WTC11 (cell line): ENCODE measurements at regions not wholly inside any gene's neighbourhood (a gene's known extent, or its start where the extent isn't known, plus 50 kb on each side); places are given as distances from the start of the nearest gene placed in this dataset.
"Not testable (repeated sequence)": the region's sequence is repeated elsewhere in the genome, so short reads cannot be mapped to it uniquely, and the experiment has no call there.

ENCODE experiments used
- ATAC-seq: fragments of 200-7000 bp; cut with Tn5 transposase; 2 replicates; pipeline ENCODE4 v1.10.0; 2021; ENCODE audit warnings: mild to moderate bottlenecking, moderate library complexity
- CTCF ChIA-PET: fragments of 300-600 bp; sonication (Branson Sonifier 250); formaldehyde crosslinking; loops from one replicate; lab custom pipeline; 2021; ENCODE audit warnings: antibody characterized with exemption; lab: Charles Lee
- POLR2A ChIA-PET: fragments of 350-600 bp; sonication (Branson Sonifier 250); formaldehyde crosslinking; loops from one replicate; lab custom pipeline; 2021; ENCODE audit warnings: antibody characterized with exemption; lab: Charles Lee
- DNase-seq: peaks from one replicate; pipeline ENCODE4 v3.0.0; 2021; ENCODE audit warnings: low spot score
- H3K27ac Mint-ChIP-seq: 2 replicates; pipeline ENCODE4 v1.8.0; 2021; ENCODE audit warnings: mixed read lengths
- H3K27me3 Mint-ChIP-seq: 2 replicates; pipeline ENCODE4 v1.8.0; 2021; ENCODE audit warnings: low read depth, mild to moderate bottlenecking, moderate library complexity, mixed read lengths
- H3K36me3 Mint-ChIP-seq: 2 replicates; pipeline ENCODE4 v1.8.0; 2021; ENCODE audit warnings: mixed read lengths
- H3K4me1 Mint-ChIP-seq: 2 replicates; pipeline ENCODE4 v1.8.0; 2022; ENCODE audit warnings: mixed read lengths
- H3K4me3 Mint-ChIP-seq: 2 replicates; pipeline ENCODE4 v1.8.0; 2021; ENCODE audit warnings: mild to moderate bottlenecking, moderate library complexity, mixed read lengths
- H3K9me3 Mint-ChIP-seq: 2 replicates; pipeline ENCODE4 v1.8.0; 2021; ENCODE audit warnings: mixed read lengths
- EMX1 ChIP-seq: fragments of 250-450 bp; sonication (Bioruptor Pico); IDR thresholded peaks from 2 replicates; pipeline ENCODE4 v1.8.0; 2021; ENCODE audit warnings: mild to moderate bottlenecking
- FOXJ3 ChIP-seq: sonication (generic); formaldehyde crosslinking; IDR thresholded peaks from 2 replicates; pipeline ENCODE4 v1.9.0; 2021; ENCODE audit warnings: missing genetic modification reagents, mild to moderate bottlenecking, borderline replicate concordance
- FOXP1 ChIP-seq: sonication (generic); formaldehyde crosslinking; IDR thresholded peaks from 2 replicates; pipeline ENCODE4 v1.8.0; 2022; ENCODE audit warnings: missing genetic modification reagents, mild to moderate bottlenecking, moderate library complexity, borderline replicate concordance
- GRHL2 ChIP-seq: fragments of 250-450 bp; sonication (Bioruptor Pico); IDR thresholded peaks from 2 replicates; pipeline ENCODE4 v1.8.0; 2022; ENCODE audit warnings: mild to moderate bottlenecking, moderate library complexity; ENCODE audit not compliant: insufficient replicate concordance, severe bottlenecking
- MXD4 ChIP-seq: fragments of 250-450 bp; sonication (Bioruptor Pico); IDR thresholded peaks from 2 replicates; pipeline ENCODE4 v1.8.0; 2021; ENCODE audit warnings: mild to moderate bottlenecking, moderate library complexity, borderline replicate concordance
- MYBL2 ChIP-seq: sonication (generic); formaldehyde crosslinking; IDR thresholded peaks from 2 replicates; pipeline ENCODE4 v1.8.1; 2023; ENCODE audit warnings: mild to moderate bottlenecking, moderate library complexity, missing genetic modification reagents
- NFYB ChIP-seq: sonication (generic); formaldehyde crosslinking; conservative IDR thresholded peaks from 2 replicates; pipeline ENCODE4 v1.8.0; 2022; ENCODE audit warnings: low read depth, missing genetic modification reagents
- ZNF396 ChIP-seq: fragments of 250-450 bp; sonication (Bioruptor Pico); IDR thresholded peaks from 2 replicates; pipeline ENCODE4 v1.8.0; 2021; ENCODE audit warnings: mild to moderate bottlenecking, moderate library complexity, borderline replicate concordance
- ZNF671 ChIP-seq: fragments of 250-450 bp; sonication (Bioruptor Pico); IDR thresholded peaks from 2 replicates; pipeline ENCODE4 v1.8.0; 2021; ENCODE audit warnings: mild to moderate bottlenecking
- TF ChIP-seq, protein P1 (sequence below): sonication (generic); formaldehyde crosslinking; IDR thresholded peaks from 2 replicates; pipeline ENCODE4 v1.8.1; 2022; ENCODE audit warnings: mild to moderate bottlenecking, missing genetic modification reagents, moderate library complexity, borderline replicate concordance
- TF ChIP-seq, protein P2 (sequence below): sonication (generic); formaldehyde crosslinking; IDR thresholded peaks from 2 replicates; pipeline ENCODE4 v1.8.1; 2022; ENCODE audit warnings: low read depth, missing genetic modification reagents, borderline replicate concordance
- TF ChIP-seq, protein P3 (sequence below): sonication (generic); formaldehyde crosslinking; IDR thresholded peaks from 2 replicates; pipeline ENCODE4 v1.8.0; 2022; ENCODE audit warnings: missing genetic modification reagents
- TF ChIP-seq, protein P4 (sequence below): fragments of 250-450 bp; sonication (Bioruptor Pico); IDR thresholded peaks from 2 replicates; pipeline ENCODE4 v1.9.0; 2021; ENCODE audit warnings: mild to moderate bottlenecking

DNA sequence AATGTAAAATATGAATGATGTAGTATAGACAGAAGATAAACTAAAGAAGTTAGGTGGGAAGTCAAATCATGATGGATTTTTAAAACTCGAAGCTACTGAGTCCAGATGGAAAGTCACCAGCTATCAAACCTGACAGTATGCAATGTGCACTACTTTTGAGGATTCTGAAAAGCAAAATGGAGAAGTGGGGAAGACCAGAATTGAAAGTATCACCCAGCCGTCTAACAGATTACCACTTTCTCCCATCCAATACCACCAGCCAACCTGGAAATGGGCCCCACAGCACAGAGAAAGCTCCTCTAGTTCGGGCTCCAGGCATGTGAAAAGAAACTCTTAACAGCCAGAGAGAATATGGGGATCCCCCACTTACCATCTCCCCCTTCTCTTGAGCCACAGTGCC lies 67.9 kb upstream of the SRRM3 start (continued):
- TF ChIP-seq FOXP1 (CRISPR knock-in tag) (no peak), NFYB (CRISPR knock-in tag) (no peak), FOXJ3 (CRISPR knock-in tag) (no peak), MYBL2 (CRISPR knock-in tag) (no peak), EMX1 (CRISPR knock-in tag) (no peak)
- TF ChIP-seq, protein P1, sequence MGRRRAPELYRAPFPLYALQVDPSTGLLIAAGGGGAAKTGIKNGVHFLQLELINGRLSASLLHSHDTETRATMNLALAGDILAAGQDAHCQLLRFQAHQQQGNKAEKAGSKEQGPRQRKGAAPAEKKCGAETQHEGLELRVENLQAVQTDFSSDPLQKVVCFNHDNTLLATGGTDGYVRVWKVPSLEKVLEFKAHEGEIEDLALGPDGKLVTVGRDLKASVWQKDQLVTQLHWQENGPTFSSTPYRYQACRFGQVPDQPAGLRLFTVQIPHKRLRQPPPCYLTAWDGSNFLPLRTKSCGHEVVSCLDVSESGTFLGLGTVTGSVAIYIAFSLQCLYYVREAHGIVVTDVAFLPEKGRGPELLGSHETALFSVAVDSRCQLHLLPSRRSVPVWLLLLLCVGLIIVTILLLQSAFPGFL = no peak
- TF ChIP-seq, protein P2, sequence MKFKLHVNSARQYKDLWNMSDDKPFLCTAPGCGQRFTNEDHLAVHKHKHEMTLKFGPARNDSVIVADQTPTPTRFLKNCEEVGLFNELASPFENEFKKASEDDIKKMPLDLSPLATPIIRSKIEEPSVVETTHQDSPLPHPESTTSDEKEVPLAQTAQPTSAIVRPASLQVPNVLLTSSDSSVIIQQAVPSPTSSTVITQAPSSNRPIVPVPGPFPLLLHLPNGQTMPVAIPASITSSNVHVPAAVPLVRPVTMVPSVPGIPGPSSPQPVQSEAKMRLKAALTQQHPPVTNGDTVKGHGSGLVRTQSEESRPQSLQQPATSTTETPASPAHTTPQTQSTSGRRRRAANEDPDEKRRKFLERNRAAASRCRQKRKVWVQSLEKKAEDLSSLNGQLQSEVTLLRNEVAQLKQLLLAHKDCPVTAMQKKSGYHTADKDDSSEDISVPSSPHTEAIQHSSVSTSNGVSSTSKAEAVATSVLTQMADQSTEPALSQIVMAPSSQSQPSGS (CRISPR knock-in tag) = no peak
- TF ChIP-seq, protein P3, sequence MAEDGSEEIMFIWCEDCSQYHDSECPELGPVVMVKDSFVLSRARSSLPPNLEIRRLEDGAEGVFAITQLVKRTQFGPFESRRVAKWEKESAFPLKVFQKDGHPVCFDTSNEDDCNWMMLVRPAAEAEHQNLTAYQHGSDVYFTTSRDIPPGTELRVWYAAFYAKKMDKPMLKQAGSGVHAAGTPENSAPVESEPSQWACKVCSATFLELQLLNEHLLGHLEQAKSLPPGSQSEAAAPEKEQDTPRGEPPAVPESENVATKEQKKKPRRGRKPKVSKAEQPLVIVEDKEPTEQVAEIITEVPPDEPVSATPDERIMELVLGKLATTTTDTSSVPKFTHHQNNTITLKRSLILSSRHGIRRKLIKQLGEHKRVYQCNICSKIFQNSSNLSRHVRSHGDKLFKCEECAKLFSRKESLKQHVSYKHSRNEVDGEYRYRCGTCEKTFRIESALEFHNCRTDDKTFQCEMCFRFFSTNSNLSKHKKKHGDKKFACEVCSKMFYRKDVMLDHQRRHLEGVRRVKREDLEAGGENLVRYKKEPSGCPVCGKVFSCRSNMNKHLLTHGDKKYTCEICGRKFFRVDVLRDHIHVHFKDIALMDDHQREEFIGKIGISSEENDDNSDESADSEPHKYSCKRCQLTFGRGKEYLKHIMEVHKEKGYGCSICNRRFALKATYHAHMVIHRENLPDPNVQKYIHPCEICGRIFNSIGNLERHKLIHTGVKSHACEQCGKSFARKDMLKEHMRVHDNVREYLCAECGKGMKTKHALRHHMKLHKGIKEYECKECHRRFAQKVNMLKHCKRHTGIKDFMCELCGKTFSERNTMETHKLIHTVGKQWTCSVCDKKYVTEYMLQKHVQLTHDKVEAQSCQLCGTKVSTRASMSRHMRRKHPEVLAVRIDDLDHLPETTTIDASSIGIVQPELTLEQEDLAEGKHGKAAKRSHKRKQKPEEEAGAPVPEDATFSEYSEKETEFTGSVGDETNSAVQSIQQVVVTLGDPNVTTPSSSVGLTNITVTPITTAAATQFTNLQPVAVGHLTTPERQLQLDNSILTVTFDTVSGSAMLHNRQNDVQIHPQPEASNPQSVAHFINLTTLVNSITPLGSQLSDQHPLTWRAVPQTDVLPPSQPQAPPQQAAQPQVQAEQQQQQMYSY = no peak

DNA sequence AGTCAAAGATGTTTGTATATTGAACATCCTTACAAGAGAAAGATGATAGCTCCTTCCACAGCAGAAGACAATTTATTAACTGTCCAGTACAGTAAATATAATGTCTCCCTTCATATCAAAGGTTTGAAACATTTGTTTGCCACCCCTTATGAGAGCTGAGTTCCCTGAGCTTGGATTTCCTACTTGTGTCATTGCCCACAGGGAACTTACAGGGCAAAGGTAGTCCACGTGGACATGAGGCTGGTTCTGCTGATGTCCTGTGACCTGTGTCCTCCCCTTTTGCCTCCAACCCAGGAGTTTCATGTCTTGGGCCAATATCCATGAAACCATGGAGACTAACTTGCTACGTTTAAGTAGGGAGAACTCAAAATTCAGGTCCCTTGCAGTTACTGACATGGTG lies 66.4 kb upstream of the SRRM3 start:
- CTCF ChIA-PET = not testable (repeated sequence)

DNA sequence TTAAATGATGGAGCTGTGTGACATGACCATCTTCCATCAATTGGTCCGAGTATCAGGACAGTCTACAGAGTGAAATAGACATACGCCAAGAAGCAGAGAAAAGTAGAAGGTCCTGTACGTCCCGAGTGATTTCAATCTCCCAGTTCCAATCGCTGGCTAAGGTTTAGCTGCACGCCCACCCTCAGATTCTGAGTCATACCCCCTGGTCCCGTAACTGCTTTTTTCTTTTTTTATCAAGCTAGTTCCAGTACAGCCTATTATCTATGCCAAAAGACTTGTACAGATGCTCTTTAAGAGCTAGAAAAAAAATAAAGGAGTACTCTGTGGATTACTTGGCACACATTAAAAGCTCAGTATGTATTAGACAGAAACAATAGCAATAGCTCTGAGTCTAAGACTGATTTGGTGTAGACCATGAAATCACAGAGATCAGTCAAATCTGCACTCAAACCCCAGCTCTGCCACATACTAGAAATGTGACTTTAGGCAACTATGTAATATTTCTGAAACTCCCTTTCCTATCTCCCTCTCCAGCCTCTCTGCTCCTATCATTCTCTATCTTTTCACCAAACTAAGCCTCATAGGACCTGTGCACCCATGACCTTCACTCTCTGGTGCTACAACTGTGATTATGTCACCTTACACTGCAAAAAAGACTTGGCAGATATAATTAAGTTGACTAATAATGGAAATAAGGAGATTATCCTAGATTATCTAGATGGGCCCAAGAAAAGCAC lies 63.0 kb upstream of the SRRM3 start:
- DNase-seq, H3K4me1 Mint-ChIP-seq, CTCF ChIA-PET, H3K4me3 Mint-ChIP-seq, H3K27me3 Mint-ChIP-seq, H3K27ac Mint-ChIP-seq, H3K36me3 Mint-ChIP-seq, ATAC-seq, H3K9me3 Mint-ChIP-seq, POLR2A ChIA-PET: not testable (repeated sequence)

More for the DNA sequence above, 66.4 kb upstream of the SRRM3 start:
- DNase-seq, ATAC-seq, H3K4me3 Mint-ChIP-seq, H3K9me3 Mint-ChIP-seq, H3K27me3 Mint-ChIP-seq, H3K4me1 Mint-ChIP-seq, H3K27ac Mint-ChIP-seq, H3K36me3 Mint-ChIP-seq: not testable (repeated sequence)
- POLR2A ChIA-PET = interaction anchor here (0.6 kb wide), 1 partner anchor 222 kb away, joined by 3 read pairs; no protein-coding TSS in a partner anchor

GRCh38 chr7:76139670-76140069 lies 62.0 kb upstream of the SRRM3 start:
- Mint-ChIP-seq H3K27ac (no peak overlapping the region), H3K9me3 (peaks cover 6% of the 10 kb centered on the region; the same call in 1 of the 2 replicates), H3K4me3 (no peak overlapping the region), H3K4me1 (no peaks in the 10 kb centered on the region), H3K36me3 (no peaks in the 10 kb centered on the region), H3K27me3 (no peaks in the 10 kb centered on the region)
- no peak for DNase-seq
- ATAC-seq = no peak
- TF ChIP-seq MXD4 (CRISPR knock-in tag) = no peak
- no peak for TF ChIP-seq ZNF671
- no peak for TF ChIP-seq FOXJ3 (CRISPR knock-in tag)
- TF ChIP-seq ZNF396 (CRISPR knock-in tag) = no peak
- TF ChIP-seq, protein P4, sequence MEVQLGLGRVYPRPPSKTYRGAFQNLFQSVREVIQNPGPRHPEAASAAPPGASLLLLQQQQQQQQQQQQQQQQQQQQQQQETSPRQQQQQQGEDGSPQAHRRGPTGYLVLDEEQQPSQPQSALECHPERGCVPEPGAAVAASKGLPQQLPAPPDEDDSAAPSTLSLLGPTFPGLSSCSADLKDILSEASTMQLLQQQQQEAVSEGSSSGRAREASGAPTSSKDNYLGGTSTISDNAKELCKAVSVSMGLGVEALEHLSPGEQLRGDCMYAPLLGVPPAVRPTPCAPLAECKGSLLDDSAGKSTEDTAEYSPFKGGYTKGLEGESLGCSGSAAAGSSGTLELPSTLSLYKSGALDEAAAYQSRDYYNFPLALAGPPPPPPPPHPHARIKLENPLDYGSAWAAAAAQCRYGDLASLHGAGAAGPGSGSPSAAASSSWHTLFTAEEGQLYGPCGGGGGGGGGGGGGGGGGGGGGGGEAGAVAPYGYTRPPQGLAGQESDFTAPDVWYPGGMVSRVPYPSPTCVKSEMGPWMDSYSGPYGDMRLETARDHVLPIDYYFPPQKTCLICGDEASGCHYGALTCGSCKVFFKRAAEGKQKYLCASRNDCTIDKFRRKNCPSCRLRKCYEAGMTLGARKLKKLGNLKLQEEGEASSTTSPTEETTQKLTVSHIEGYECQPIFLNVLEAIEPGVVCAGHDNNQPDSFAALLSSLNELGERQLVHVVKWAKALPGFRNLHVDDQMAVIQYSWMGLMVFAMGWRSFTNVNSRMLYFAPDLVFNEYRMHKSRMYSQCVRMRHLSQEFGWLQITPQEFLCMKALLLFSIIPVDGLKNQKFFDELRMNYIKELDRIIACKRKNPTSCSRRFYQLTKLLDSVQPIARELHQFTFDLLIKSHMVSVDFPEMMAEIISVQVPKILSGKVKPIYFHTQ (CRISPR knock-in tag) = no peak
- TF ChIP-seq GRHL2 (CRISPR knock-in tag) = no peak
- POLR2A ChIA-PET = no interaction called here
- CTCF ChIA-PET = no interaction called here

- H3K27ac Mint-ChIP-seq, H3K27me3 Mint-ChIP-seq, H3K9me3 Mint-ChIP-seq, ATAC-seq, POLR2A ChIA-PET, H3K36me3 Mint-ChIP-seq, H3K4me3 Mint-ChIP-seq, H3K4me1 Mint-ChIP-seq, DNase-seq, CTCF ChIA-PET: not testable (repeated sequence)
Observed at GRCh38 chr7:76140259-76140658, 61.4 kb upstream of the SRRM3 start.
